ENCODE measurements at regions not wholly inside any gene's neighbourhood (a gene's known extent, or its start where the extent isn't known, plus 50 kb on each side); places are given as distances from the start of the nearest gene placed in this dataset.

DNA sequence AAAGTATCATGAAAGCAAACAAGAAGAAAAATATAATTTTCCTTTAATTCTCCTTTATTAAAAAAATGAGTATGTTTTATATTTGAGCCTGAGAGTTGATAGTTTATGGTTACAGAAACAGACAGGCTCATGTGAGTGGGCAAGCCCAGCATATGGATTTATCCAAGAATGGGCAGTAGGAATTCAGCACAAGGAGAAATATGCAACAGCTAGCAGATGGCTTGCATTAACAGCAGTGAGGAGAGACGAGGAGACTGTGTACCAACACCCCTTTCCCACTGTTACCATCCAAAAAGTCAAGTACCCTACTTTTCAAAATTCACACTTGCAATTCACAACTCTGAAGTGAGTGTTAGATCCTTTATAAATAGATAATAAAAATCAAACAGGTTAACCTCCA lies 1760.2 kb upstream of the TENM3 start:
- no peak for DNase-seq

DNA sequence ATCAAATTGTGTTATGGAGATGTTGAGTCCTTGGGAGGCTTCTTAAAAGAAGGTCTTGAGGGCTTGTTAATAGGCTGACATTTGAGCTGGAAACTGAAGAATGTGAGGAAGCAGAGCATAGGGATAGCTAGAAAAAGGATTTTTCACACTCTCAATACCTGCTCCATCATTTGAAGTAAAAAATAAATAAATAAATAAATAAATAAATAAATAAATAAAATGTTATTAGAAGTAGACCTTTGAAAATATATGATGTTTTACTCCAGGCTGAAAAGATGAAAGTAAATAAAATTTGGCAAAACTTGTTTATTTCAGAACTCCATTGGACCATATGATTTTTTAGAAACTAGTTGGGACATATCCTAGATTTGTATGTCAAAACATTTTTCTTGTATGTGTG lies 1757.8 kb upstream of the TENM3 start:
- DNase-seq: no peak

DNA sequence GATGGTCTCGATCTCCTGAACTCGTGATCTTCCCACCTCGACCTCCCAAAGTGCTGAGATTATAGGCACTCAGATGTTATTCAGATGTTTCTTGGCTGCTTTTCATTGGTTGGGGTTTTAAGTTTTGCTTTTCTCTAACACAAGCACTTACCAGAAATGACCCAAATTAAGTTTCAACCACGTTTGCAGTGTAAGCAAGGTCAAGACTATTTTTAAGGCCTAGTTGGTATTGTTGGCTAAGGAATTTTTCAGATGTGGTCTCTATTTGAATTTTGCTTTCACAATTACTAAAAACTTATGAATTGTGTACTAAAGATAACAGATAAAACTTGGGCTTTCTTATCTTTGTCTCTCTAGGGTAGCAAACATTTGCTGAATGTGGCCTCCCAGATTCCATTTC lies 1756.9 kb upstream of the TENM3 start:
- no peak for DNase-seq

DNA sequence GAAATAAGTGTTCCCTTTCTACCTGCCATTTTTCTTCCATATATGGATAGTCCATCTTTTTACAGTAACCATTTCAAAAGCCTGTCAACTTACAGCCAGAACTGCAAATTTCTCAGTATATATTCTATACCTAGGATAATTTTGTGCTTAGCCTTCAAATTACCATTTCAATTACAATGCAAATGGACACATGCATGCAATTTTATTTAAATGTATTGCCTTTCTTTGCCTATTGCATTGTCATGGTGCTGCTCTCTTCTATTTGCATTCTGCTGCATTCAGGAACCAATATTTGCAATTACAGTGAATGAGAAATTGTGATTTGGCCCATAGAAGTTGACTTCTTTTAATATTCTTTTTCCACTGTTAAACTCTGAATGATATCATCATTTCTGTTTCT lies 1753.4 kb upstream of the TENM3 start:
- no peak for DNase-seq

DNA sequence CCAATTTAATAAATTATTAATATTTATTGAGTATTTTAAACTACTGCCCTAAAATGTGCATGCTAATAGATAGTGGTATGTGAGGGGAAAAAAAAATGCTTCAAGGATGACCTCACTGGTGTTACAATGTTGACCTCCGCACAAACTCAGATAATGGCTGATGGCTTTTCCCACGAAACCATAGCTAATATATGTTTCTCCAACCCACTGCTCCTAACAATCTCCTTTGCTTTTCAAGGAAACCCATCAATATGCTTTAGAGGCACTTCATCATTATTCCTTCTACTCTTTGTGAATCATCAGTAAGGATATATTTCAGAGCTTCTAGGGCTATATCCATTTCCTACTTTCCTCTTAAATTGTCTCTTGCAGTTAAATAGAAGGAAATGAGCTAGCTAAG lies 1752.0 kb upstream of the TENM3 start:
- DNase-seq: no peak

DNA sequence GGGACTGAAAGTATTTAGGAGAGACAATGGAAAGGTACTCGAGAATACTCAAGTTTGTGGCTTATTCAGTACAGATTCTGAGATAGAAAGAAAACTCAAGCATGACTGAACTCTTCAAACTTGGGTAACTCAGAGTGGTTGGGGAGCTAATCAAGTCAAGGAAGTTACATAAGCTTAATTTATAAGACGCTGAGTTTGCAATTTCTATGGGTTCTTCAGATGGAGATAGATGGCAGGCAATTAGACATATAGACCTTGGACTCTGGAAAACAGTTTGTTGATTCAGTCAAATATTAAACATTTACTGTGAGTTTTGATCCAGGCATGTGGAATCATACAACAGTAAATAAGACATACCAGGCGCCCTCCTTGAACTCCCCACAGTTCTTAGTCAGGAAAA lies 1749.9 kb upstream of the TENM3 start:
- no peak for DNase-seq

DNA sequence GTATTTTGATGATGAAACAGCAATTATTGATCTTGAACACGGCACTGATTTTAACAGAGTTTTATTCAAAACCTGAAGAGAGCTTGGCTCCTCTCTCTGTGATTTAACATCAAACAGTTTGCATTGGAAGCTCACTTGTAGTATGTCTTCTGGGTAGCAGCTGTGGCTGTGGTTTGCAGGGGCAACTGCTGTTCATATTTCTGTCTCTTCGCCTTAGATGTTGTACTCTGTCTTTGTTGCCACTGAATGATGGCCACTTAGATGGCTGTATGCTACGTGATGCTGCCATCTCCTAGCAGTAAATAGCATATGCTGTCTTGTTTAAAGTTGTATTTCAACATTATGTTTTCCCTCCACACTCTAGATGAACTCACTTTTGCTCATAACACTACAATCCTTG lies 1743.0 kb upstream of the TENM3 start:
- DNase-seq: no peak

DNA sequence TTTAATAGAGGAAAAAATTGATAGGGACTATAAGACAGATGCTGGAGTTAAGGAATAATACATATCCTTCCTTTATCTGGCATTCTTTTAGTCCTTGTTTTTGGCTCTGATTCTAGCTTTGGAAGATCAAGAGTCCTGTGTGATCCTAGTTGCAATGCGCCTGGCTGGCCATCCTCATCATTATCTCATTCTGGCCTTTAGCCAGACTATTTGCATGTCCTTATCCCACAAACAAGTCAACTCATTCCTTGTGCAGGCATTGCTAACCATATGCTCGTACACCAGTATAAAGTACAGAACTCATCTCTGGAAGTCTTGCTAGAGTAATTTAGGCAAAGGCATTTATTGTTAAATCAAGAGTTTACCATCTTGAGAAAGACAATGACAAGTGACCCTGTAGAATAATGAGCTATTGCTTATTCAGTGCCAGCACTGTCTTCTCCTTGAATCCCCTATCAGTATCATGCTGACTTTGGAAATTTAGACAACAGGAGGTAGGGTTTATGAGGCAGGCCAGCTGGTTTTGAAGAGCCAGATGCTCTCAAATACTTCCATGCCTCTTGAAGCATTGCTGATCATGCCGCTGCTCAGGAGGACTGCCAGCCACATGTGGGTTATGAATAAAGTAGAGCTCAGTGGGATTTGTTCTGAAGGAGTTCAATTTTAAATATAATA lies 1730.3 kb upstream of the TENM3 start:
- no peak for DNase-seq

DNA sequence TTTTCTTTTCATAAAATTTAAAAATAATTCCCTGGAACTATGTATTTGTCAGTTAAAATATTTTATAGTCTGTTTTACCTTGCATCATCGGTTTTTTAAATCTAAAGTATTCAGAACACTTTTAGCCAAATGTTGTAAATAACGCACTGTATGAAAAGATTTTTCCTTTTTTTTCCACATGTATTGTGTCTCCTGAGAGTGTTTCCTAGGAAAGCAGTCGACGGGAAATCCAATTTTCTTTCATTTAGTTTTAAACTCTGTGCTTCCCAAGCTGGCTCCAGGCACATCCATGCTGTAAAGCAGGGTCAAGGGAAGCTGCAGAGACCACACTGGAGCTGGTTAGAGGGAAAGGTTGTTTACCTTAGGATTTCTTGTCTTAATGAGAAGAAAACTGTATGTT lies 1724.3 kb upstream of the TENM3 start:
- DNase-seq: no peak

DNA sequence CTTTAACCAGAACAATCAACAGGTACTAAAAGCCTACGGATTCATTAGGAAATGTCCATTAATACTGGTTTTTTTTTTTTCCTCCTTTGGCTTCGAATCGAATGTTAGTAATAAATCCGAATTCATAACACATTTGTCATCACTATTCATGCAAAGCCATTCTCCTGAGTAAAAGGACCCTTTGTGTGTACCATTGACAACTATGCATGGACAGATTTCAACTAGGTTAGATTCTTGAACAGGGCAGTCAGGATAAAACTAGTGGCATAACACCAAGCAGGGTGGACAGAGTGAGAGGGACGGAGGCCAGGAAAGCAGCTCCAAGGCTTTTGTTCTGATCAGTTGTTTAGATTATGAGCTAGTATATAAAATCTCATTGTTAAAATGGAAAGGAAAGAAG lies 1722.0 kb upstream of the TENM3 start:
- DNase-seq: no peak

DNA sequence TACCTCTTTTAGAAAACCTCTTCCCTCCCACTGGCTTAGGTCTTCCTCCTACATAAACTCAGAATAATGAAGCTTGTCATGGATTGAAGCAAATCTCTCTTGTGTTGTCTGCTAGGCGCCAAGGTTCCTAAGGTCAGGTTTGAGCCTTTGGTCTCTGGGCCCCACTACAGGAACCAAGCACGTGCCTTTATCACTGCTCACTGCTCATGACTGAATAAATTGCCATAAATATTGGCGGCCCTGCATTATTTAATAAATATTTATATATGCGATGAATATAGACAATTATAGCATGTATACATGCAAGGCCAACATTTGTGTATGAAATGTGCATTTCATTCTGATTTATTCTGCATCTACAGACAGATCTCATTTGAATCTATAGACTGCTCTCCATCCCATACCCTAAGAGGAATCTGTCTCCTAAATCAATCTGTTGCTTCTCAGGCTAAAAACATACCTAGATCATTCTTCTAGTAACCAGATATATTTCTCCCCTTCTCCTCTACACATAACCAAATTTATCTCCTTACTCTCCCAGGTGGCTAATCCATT lies 1717.6 kb upstream of the TENM3 start:
- DNase-seq: no peak

DNA sequence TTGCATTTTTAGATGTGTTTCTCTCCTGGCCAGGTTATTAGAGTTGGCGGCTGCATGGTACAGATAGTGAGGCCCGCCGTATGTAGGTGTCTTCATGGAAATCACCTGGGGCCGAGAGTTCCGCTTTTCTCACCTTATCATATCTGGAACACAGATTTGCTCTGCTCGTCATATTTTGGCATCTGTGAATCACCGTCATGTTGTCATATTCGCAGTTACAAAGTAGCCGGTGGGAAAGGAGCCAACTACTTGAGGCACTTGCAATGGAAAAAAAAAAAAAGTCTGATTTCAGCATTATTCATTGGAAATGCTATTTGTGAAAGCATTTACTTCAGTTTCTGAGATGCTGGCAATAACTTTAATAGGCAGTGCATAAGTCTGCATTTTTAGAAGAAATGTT lies 1715.2 kb upstream of the TENM3 start:
- no peak for DNase-seq

DNA sequence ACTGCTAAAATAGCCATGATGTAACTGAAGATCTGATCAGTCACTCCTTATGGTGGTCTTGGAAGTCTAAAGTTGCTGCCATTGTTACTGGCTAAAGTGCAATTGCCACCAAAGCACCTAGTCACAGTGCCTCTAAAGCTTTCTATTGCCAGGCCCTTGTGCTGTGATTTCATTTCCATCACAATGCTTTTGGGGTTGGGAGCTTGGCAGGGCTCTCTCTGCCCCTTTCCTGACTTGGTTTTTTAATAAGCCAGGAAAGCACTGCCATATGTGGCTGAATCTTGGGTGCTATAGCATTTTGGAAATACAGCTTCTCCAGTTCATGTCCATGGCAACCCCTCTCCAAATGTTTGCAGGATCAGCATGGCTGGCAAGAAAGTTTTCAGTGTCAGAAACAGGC lies 1712.4 kb upstream of the TENM3 start:
- no peak for DNase-seq

DNA sequence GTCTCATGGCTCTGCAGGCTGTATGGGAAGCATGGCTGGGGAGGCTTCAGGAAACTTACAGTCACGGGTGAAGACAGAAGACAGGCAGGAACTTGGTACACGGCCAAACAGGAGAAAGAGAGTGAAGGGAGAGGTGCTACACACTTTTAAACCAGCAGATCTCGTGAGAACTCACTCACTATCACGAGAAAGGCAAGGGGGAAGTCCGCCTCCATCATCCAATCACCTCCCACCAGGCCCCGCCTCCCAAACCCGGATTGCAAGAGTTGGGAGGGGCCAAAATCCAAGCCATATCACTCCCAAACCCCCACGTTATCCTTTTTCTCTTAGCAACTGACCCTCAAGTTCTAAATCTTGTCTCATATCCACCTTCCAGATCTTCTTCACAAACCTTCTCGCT lies 1710.5 kb upstream of the TENM3 start:
- no peak for DNase-seq

DNA sequence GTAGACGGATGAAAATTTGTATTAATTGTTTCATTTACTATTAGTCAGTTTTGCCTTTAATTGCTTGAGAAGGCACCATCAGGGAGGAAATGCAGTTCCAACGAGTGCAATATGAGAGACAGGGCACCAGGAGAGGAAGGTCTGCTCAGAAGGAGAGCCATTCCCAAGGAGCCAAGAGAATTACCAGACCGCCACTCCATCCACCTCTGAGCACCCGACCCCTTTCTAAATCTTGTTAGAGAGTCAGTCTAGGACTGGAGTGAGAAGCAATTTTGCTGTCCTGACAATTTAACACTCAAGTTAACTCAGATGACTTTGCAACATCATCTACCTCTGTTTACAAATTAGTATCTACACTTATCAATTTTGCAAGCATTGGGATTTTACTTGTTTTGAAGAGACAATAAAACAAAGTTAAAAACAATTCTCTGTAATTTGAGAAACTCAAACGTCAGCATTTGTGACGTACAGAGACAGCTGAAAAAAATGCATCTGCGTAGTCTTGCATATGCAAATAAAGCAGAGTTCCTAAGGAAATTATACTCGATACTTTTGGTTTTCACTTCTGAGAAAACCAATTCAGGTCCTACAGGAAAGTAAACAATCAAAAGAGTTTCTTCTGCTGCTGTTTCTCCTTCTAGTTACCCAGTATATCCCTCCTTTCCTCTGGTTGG lies 1704.7 kb upstream of the TENM3 start:
- DNase-seq: no peak

DNA sequence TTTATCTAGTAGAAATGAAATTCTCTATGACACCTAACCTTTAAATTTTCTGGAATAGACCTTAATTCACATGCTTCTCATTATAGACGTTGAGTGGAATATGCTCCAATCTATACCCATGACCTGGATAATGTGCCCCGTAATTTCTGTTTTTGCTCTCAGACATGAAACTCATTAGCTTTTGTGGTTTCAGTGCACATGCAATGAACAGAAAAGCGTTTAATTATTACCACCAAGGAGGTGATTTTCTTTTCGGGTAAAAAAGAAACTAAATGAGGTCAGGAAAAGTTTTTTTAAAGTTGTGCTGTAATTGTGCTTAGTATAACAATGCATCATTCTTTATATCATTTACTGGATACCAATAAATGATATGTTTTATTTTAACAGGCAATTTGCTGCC lies 1703.9 kb upstream of the TENM3 start:
- no peak for DNase-seq

DNA sequence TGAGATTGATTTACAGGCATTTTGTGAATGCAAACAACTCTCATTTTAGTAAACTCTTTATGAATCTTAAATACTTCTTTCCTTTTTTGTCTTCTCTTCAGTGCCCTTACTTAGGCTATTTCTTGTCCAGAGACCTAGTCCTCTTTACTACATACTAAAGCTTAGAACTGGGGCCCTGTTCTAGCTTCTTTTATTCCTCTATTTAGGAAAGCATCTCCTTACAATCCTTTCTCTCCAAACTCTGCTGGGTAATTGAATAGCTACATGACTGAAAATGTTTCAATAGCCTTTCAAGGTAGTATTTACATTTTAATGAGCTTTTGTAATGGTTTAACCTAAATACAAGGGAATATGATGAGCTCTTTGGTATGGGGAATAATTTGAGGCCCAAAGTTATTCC lies 1701.5 kb upstream of the TENM3 start:
- no peak for DNase-seq

DNA sequence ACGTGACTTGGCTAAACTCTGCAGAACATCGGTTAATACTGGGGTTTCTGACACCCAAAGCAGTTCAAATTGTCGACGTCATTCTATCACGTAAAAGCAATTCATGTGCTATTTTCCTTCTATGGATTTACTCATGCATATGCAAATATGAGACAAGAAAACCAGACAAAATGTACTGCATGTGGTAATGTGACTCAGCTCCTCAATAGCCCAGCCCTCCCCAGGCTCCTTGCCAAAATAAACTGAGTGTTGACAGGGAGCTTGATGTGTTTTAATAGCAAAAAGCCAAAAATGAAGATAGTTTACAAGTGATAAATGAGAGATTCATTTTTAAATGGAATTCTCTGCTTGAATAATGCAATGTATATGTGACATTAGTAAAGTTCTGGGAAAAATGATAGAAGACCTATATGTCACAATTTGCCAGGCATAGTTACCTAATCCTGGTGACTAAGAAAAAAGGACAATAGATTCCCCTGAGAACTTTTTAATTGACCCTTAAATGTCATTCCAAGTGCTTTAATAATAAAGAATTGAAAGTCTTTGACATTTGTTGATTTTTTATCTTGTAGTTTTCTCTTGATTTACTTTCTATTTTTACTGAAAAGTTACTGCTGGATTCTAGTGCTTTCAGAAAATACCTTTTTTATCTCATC lies 1700.6 kb upstream of the TENM3 start:
- DNase-seq: no peak

DNA sequence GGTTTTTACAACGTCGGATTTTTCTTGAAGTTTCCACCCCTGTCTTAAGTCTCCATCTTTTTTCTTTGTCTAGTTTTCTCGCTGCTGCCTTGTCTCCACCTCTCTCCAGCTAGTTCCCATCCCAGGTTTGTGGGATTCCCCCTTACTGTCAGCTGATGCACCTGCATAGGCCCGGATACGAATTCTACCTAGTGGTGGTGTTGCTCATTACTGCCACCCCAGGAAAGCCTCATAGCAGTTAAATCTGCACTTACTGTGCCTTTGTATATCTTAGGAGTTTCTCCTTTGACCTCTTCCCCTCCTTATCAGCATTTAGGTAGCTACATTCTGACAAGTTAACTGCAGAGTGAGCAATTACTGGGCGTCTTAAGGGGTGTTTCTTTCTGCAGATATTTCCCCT lies 1693.1 kb upstream of the TENM3 start:
- DNase-seq: no peak

DNA sequence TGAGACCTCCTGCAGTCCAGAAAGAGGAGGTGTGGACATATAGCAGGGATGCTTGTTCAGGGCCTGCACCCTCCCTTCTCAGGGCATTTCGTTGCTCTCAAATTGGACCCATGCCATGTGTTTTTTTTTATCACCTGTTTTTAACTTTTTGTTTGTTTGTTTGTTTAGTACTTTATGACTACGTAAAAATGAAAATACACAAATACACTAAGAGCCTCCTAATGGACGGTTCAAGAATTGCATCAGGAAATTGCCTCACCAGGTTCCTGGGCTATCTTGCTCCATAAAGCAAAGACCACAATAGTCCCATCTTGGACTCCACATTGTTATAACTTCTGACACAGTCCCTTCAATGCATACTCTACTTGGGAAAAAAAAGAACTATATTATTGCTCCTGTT lies 1685.9 kb upstream of the TENM3 start:
- no peak for DNase-seq

DNA sequence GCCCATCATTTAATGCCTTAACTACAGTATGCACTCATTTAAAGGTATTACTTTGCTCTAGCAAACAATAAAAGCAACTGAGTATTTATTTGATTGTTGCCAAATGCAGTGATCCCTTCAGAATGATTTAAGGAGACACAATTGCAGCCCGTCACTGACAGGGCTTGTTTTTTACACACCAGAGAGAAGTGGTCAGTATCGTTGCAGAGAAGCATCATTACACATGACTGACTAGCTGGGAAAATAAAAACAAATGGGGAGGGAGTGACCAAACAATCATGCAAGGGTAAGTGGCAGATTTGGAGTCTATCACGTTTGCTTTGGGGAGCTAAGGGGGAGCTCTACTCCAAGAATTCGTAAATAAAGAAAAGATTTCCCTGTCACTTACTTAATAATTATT lies 1685.3 kb upstream of the TENM3 start:
- DNase-seq: no peak

DNA sequence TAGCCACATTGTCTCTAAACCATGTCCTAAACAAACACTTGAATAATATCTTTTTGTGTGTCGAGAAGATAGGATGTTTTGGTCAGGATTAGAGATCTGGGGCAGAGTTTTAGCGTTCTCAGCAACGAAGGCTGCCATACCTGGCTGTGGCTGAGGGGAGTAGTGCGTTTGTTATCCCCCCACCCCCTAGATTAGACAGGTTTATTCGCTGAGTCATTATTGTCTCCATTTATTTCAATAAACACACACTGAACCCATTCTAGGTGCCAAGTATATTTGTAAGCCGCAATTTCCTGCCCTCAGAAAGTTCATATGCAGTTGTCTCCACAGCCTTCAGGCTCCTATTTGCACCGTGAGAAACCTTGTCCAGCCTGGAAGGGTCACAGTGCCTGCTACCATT lies 1684.8 kb upstream of the TENM3 start:
- no peak for DNase-seq

DNA sequence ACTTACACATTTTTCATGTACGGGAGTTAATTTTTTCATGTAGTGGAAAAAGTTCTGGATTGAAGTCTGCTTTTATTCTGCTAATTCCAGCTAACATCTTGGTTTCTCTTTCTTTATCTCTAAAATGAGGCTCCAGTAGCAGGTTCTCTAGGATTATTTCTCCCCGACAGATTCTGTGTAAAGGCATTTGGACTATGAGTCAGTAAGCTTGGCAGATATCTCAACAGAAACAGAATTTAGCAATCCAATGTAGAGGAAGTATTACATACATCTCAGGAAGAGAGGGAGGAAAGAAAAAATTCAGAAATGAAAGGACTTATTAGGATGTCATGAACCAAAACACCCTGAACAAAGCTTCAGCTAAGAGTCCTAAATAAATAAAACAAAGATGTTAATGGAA lies 1682.3 kb upstream of the TENM3 start:
- DNase-seq: no peak

DNA sequence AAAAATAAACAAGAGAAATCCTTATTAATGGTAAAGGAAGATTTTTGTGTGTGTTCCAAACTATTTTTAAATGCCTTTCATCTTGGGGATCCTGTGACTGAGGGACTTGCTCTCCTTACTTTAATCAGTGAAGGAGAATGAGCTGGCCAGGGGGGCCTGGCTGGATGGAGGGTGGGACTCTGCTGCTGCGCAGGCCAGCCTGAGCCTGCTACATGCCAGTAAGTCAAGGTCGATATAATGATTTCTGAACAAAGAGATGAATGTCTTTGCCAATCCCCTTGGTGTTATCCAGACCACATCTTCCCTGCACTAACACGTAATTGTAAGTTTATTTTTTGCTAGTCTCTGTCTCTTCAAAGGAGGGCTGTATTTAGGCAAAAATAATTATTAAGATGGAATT lies 1679.2 kb upstream of the TENM3 start:
- no peak for DNase-seq

All from stimulated activated CD8-positive, alpha-beta memory T cell treated with anti-CD3 and anti-CD28 coated beads, Interleukin-4, amount 100 ng/mL, for 48 hours (primary cell).